Panc1 (cell line): ENCODE measurements at regions not wholly inside any gene's neighbourhood (a gene's known extent, or its start where the extent isn't known, plus 50 kb on each side); places are given as distances from the start of the nearest gene placed in this dataset.

Source experiments
- ATAC-seq: fragments of 200-7000 bp; cut with Tn5 transposase; 2 replicates; pipeline ENCODE4 v1.9.1; 2020; ENCODE audit warnings: mild to moderate bottlenecking, moderate library complexity
- BruUV-seq: library from RNA; stranded (reverse); fragments of 400-500 nt; replicated peaks from 2 replicates; lab custom pipeline; 2021; lab: Mats Ljungman, UMichigan
- CTCF ChIA-PET: fragments of 300-600 bp; sonication (Branson Sonifier 250); formaldehyde crosslinking; loops from one replicate; lab custom pipeline; 2022; ENCODE audit warnings: antibody characterized with exemption; lab: Charles Lee
- POLR2A ChIA-PET: fragments of 300-600 bp; sonication (Branson Sonifier 250); formaldehyde crosslinking; loops from one replicate; lab custom pipeline; 2022; ENCODE audit warnings: antibody characterized with exemption; lab: Charles Lee
- DNase-seq: peaks from one replicate; pipeline ENCODE4 v3.0.0-alpha.2; 2010; ENCODE audit warnings: low read depth, low spot score
- H3K27ac ChIP-seq: 2 replicates; pipeline ENCODE4 v1.5.1; 2011; ENCODE audit warnings: mild to moderate bottlenecking, low read length, inconsistent platforms
- H3K27me3 ChIP-seq: fragments of 200-500 bp; sonication (Bioruptor generic); 2 replicates; pipeline ENCODE4 v1.6.0; 2014; ENCODE audit warnings: low read length, inconsistent platforms; ENCODE audit not compliant: control insufficient read depth, insufficient read depth
- H3K36me3 ChIP-seq: fragments of 200-500 bp; sonication (Bioruptor generic); 2 replicates; pipeline ENCODE4 v1.5.1; 2014; ENCODE audit warnings: inconsistent platforms, mild to moderate bottlenecking, low read length, moderate library complexity; ENCODE audit not compliant: control insufficient read depth, insufficient read depth
- H3K4me1 ChIP-seq: 2 replicates; pipeline ENCODE4 v1.5.1; 2011; ENCODE audit warnings: inconsistent platforms, mild to moderate bottlenecking, low read length, moderate library complexity; ENCODE audit not compliant: control insufficient read depth, insufficient read depth
- H3K4me3 ChIP-seq, 2 experiments: 2 replicates each; pipeline ENCODE4 v1.5.1; 2011 to 2012; ENCODE audit warnings: low read depth in 2 of 2, low read length in 2 of 2, mild to moderate bottlenecking in 2 of 2, inconsistent platforms in 1 of 2, moderate library complexity in 1 of 2
- H3K9me3 ChIP-seq: fragments of 200-500 bp; sonication (Bioruptor generic); 2 replicates; pipeline ENCODE4 v1.5.1; 2014; ENCODE audit warnings: low read depth, mild to moderate bottlenecking, inconsistent platforms, low read length, moderate library complexity; ENCODE audit not compliant: control insufficient read depth, insufficient read depth
- POLR2AphosphoS5 ChIP-seq: IDR thresholded peaks from 2 replicates; pipeline ENCODE4 v1.6.1; 2012; ENCODE audit warnings: mild to moderate bottlenecking, low read depth, low read length, moderate library complexity
- REST ChIP-seq, 2 experiments: IDR thresholded peaks; 2 replicates each; pipeline ENCODE4 v1.6.1; 2011 to 2012; ENCODE audit warnings: low read depth in 2 of 2, control low read depth in 1 of 2, low read length in 1 of 2, mild to moderate bottlenecking in 1 of 2, moderate library complexity in 1 of 2; ENCODE audit not compliant: insufficient read depth in 1 of 2
- SIN3A ChIP-seq: IDR thresholded peaks from 2 replicates; pipeline ENCODE4 v1.6.1; 2012; ENCODE audit warnings: low read depth, mild to moderate bottlenecking, low read length, moderate library complexity, borderline replicate concordance; ENCODE audit not compliant: insufficient read depth
- TCF7L2 ChIP-seq: IDR thresholded peaks from 2 replicates; pipeline ENCODE4 v1.6.1; 2011; ENCODE audit warnings: mild to moderate bottlenecking, low read depth, low read length, inconsistent platforms
- in situ Hi-C: cut with HindIII; loops from 2 replicates; pipeline ENCODE4 v1.10.0; 2016; ENCODE audit warnings: low sequenced_read_pairs, low pct_unique_long_range_greater_than_20kb
- intact Hi-C: fragments of 100-400 bp; cut with micrococcal nuclease; formaldehyde crosslinking; loops from one replicate; pipeline ENCODE4 v1.10.0; 2022; ENCODE audit not compliant: unreplicated experiment
- TF ChIP-seq, protein P1 (sequence below): fragments of 450-650 bp; IDR thresholded peaks from 2 replicates; pipeline ENCODE4 v1.5.1; 2017; ENCODE audit warnings: mild to moderate bottlenecking

- BruUV-seq, result no TSS peak
Measured at GRCh38 chr6:90701146-90701781, 114.4 kb upstream of the MAP3K7 start.

DNA sequence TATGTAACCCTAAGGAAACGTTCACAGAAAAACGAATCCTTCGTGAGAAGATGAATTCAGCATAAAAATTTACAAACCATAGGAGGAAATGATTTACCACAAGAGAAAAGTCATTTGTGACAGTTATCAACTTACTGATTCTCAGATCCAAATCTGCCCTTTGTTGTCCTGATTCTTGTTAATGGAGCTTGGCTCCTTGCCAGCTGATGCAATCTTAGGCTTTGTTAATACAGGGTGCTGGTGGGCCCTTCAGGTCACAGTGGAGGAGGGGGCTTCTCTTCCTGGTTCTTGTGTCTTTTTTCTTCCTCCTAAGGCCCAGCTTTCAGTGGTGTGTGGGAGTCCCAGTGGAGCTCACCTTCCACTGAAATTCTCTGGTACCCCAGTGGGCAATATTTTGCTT is 108.4 kb upstream of the MAP3K7 start:
- ATAC-seq (no peak), DNase-seq (no peak)
- intact Hi-C loops, result no loop called here
- H3K9me3 ChIP-seq, result no peaks in the 10 kb centered on the region
- no peaks in the 10 kb centered on the region; the same call in 1 of the 2 replicates for H3K27me3 ChIP-seq
- no peaks in the 10 kb centered on the region for H3K4me1 ChIP-seq
- in situ Hi-C loops, result no loop called here
- H3K27ac ChIP-seq, result no peak overlapping the region
- H3K4me3 ChIP-seq, result no peak overlapping the region
- ChIA-PET POLR2A (no interaction called here), CTCF (no interaction called here)
- no peaks in the 10 kb centered on the region for H3K36me3 ChIP-seq
- no TSS peak for BruUV-seq
- TF ChIP-seq TCF7L2 (no peak), POLR2AphosphoS5 (no peak), SIN3A (no peak), REST (IDR thresholded peaks at IDR 0.05; ENCODE audit: insufficient read depth in 1 of 2, low read depth in 2 of 2, low read length in 1 of 2) (no peak)
- TF ChIP-seq, protein P1, sequence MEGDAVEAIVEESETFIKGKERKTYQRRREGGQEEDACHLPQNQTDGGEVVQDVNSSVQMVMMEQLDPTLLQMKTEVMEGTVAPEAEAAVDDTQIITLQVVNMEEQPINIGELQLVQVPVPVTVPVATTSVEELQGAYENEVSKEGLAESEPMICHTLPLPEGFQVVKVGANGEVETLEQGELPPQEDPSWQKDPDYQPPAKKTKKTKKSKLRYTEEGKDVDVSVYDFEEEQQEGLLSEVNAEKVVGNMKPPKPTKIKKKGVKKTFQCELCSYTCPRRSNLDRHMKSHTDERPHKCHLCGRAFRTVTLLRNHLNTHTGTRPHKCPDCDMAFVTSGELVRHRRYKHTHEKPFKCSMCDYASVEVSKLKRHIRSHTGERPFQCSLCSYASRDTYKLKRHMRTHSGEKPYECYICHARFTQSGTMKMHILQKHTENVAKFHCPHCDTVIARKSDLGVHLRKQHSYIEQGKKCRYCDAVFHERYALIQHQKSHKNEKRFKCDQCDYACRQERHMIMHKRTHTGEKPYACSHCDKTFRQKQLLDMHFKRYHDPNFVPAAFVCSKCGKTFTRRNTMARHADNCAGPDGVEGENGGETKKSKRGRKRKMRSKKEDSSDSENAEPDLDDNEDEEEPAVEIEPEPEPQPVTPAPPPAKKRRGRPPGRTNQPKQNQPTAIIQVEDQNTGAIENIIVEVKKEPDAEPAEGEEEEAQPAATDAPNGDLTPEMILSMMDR, result no peak

More at GRCh38 chr6:90701146-90701781, 114.4 kb upstream of the MAP3K7 start:
- intact Hi-C loops, result no loop called here
- in situ Hi-C loops, result no loop called here
- ChIA-PET POLR2A (no interaction called here), CTCF (no interaction called here)
- Histone ChIP-seq H3K27me3 (no peaks in the 10 kb centered on the region; the same call in 1 of the 2 replicates), H3K4me3 (no peak overlapping the region), H3K4me1 (no peaks in the 10 kb centered on the region), H3K27ac (no peak overlapping the region), H3K9me3 (no peaks in the 10 kb centered on the region), H3K36me3 (no peaks in the 10 kb centered on the region; the same call in 1 of the 2 replicates)
- DNase-seq, result no peak
- no peak for TF ChIP-seq TCF7L2
- TF ChIP-seq, protein P1, result no peak
- no peak for TF ChIP-seq SIN3A
- no peak for TF ChIP-seq POLR2AphosphoS5
- TF ChIP-seq REST (IDR thresholded peaks at IDR 0.05; ENCODE audit: insufficient read depth in 1 of 2, low read depth in 2 of 2, low read length in 1 of 2), result no peak
- no peak for ATAC-seq
